IMR-90 (cell line): ENCODE measurements at regions not wholly inside any gene's neighbourhood (a gene's known extent, or its start where the extent isn't known, plus 50 kb on each side); places are given as distances from the start of the nearest gene placed in this dataset.

Source experiments
- ATAC-seq: fragments of 200-7000 bp; cut with Tn5 transposase; 2 replicates; pipeline ENCODE4 v1.9.1; 2020; ENCODE audit warnings: low read depth, mild to moderate bottlenecking, moderate library complexity
- BruUV-seq: library from RNA; stranded (reverse); fragments of 400-500 nt; replicated peaks from 2 replicates; lab custom pipeline; 2021; lab: Mats Ljungman, UMichigan
- CTCF ChIA-PET: fragments of 300-600 bp; formaldehyde crosslinking; extraction: SDS; loops from one replicate; lab custom pipeline; 2021; ENCODE audit warnings: antibody characterized with exemption; lab: Yijun Ruan, JAX
- POLR2A ChIA-PET: fragments of 300-600 bp; sonication (Branson Sonifier 250); formaldehyde crosslinking; loops from one replicate; lab custom pipeline; 2022; ENCODE audit warnings: antibody characterized with exemption; ENCODE audit not compliant: unreplicated experiment; lab: Charles Lee
- DNase-seq: peaks from one replicate; pipeline ENCODE4 v3.0.0; 2013
- H2AFZ ChIP-seq: replicated peaks from 2 replicates; pipeline ENCODE3; 2013; ENCODE audit warnings: low read length, mild to moderate bottlenecking; ENCODE audit not compliant: poor library complexity
- H2AK5ac ChIP-seq: 2 replicates; pipeline ENCODE4 v1.6.1; 2013; ENCODE audit warnings: low read depth, low read length, inconsistent platforms
- H2AK9ac ChIP-seq: replicated peaks from 2 replicates; pipeline ENCODE3; 2013; ENCODE audit warnings: mild to moderate bottlenecking, low read depth, low read length, moderate library complexity; ENCODE audit not compliant: poor library complexity
- H2BK120ac ChIP-seq: 2 replicates; pipeline ENCODE4 v1.6.1; 2013; ENCODE audit warnings: low read depth, low read length, inconsistent platforms
- H2BK15ac ChIP-seq: 3 replicates; pipeline ENCODE4 v1.6.1; 2013; ENCODE audit warnings: low read depth, low read length, inconsistent platforms
- H2BK20ac ChIP-seq: 2 replicates; pipeline ENCODE4 v1.6.1; 2013; ENCODE audit warnings: low read depth, mild to moderate bottlenecking, inconsistent platforms, low read length, moderate library complexity
- H2BK5ac ChIP-seq: 2 replicates; pipeline ENCODE4 v1.6.1; 2013; ENCODE audit warnings: mild to moderate bottlenecking, low read depth, low read length, inconsistent platforms; ENCODE audit not compliant: poor library complexity, severe bottlenecking
- H3K14ac ChIP-seq: replicated peaks from 2 replicates; pipeline ENCODE4 v1.6.1; 2013; ENCODE audit warnings: low read depth, low read length, inconsistent platforms
- H3K18ac ChIP-seq: 2 replicates; pipeline ENCODE4 v1.6.1; 2013; ENCODE audit warnings: low read depth, low read length, control low read depth
- H3K23ac ChIP-seq: 2 replicates; pipeline ENCODE4 v1.6.1; 2013; ENCODE audit warnings: low read depth, low read length, inconsistent platforms
- H3K27ac ChIP-seq: 2 replicates; pipeline ENCODE4 v1.5.1; 2013; ENCODE audit warnings: mild to moderate bottlenecking, control low read depth, low read length; ENCODE audit not compliant: insufficient read depth
- H3K27me3 ChIP-seq: 2 replicates; pipeline ENCODE4 v1.6.1; 2013; ENCODE audit warnings: low read length; ENCODE audit not compliant: control insufficient read depth, insufficient read depth
- H3K36me3 ChIP-seq: 2 replicates; pipeline ENCODE4 v1.6.1; 2013; ENCODE audit warnings: low read length, mixed read lengths; ENCODE audit not compliant: control insufficient read depth, insufficient read depth
- H3K4ac ChIP-seq: 2 replicates; pipeline ENCODE4 v1.6.1; 2013; ENCODE audit warnings: low read depth, low read length, inconsistent platforms
- H3K4me1 ChIP-seq: 2 replicates; pipeline ENCODE4 v1.6.1; 2013; ENCODE audit warnings: low read length, mixed read lengths; ENCODE audit not compliant: control insufficient read depth, insufficient read depth
- H3K4me2 ChIP-seq: 2 replicates; pipeline ENCODE4 v1.6.1; 2013; ENCODE audit warnings: low read depth, mild to moderate bottlenecking, control low read depth, low read length, moderate library complexity
- H3K4me3 ChIP-seq: 2 replicates; pipeline ENCODE4 v1.5.1; 2013; ENCODE audit warnings: low read depth, mild to moderate bottlenecking, control low read depth, low read length, moderate library complexity; ENCODE audit not compliant: insufficient read depth
- H3K56ac ChIP-seq: 2 replicates; pipeline ENCODE4 v1.6.1; 2013; ENCODE audit warnings: low read length, inconsistent platforms; ENCODE audit not compliant: insufficient read depth; ENCODE audit errors: extremely low read depth
- H3K79me1 ChIP-seq, 2 experiments: 2 replicates each; pipeline ENCODE4 v1.6.1; 2013; ENCODE audit warnings: low read length in 2 of 2, inconsistent platforms in 1 of 2, low read depth in 1 of 2
- H3K9ac ChIP-seq: 2 replicates; pipeline ENCODE4 v1.6.1; 2013; ENCODE audit warnings: low read depth, low read length, control low read depth
- H3K9me1 ChIP-seq: 2 replicates; pipeline ENCODE4 v1.6.1; 2013; ENCODE audit warnings: low read length, inconsistent platforms; ENCODE audit not compliant: insufficient read depth
- H3K9me3 ChIP-seq: 2 replicates; pipeline ENCODE4 v1.6.1; 2013; ENCODE audit warnings: low read length; ENCODE audit not compliant: control insufficient read depth, insufficient read depth
- H4K20me1 ChIP-seq: 2 replicates; pipeline ENCODE4 v1.6.1; 2013; ENCODE audit warnings: low read length, inconsistent platforms; ENCODE audit not compliant: insufficient read depth
- H4K5ac ChIP-seq: 2 replicates; pipeline ENCODE4 v1.6.1; 2013; ENCODE audit warnings: mild to moderate bottlenecking, low read depth, low read length, control low read depth
- H4K8ac ChIP-seq, 2 experiments: 2 replicates each; pipeline ENCODE4 v1.6.1; 2013; ENCODE audit warnings: low read depth in 2 of 2, low read length in 2 of 2, control low read depth in 1 of 2, inconsistent platforms in 1 of 2
- H4K91ac ChIP-seq: 2 replicates; pipeline ENCODE4 v1.6.1; 2013; ENCODE audit warnings: low read depth, low read length, inconsistent platforms; ENCODE audit not compliant: insufficient read depth
- BHLHE40 ChIP-seq: fragments of 150-350 bp; IDR thresholded peaks from 2 replicates; pipeline ENCODE4 v1.6.1; 2016; ENCODE audit warnings: mild to moderate bottlenecking, low read depth, low read length
- CHD1 ChIP-seq: IDR thresholded peaks from 2 replicates; pipeline ENCODE4 v1.6.1; 2012; ENCODE audit warnings: low read depth, low read length, improper control_type of control experiment
- FOS ChIP-seq: fragments of 150-350 bp; IDR thresholded peaks from 2 replicates; pipeline ENCODE4 v1.6.1; 2016; ENCODE audit warnings: low read depth, low read length
- MAFK ChIP-seq: IDR thresholded peaks from 2 replicates; pipeline ENCODE4 v1.6.1; 2012; ENCODE audit warnings: low read depth, low read length, improper control_type of control experiment
- MAZ ChIP-seq: IDR thresholded peaks from 2 replicates; pipeline ENCODE4 v1.6.1; 2012; ENCODE audit warnings: low read depth, mild to moderate bottlenecking, low read length, improper control_type of control experiment, moderate library complexity, borderline replicate concordance
- MXI1 ChIP-seq: IDR thresholded peaks from 2 replicates; pipeline ENCODE4 v1.6.1; 2012; ENCODE audit warnings: low read depth, mild to moderate bottlenecking, low read length, moderate library complexity, borderline replicate concordance
- POLR2A ChIP-seq: IDR thresholded peaks from 2 replicates; pipeline ENCODE4 v1.6.1; 2012; ENCODE audit warnings: mild to moderate bottlenecking, low read depth, low read length
- RCOR1 ChIP-seq: IDR thresholded peaks from 2 replicates; pipeline ENCODE4 v1.6.1; 2012; ENCODE audit warnings: mild to moderate bottlenecking, low read length, improper control_type of control experiment; ENCODE audit not compliant: insufficient replicate concordance
- SMC3 ChIP-seq: fragments of 150-350 bp; IDR thresholded peaks from 2 replicates; pipeline ENCODE4 v1.6.1; 2016; ENCODE audit warnings: low read depth, mild to moderate bottlenecking, antibody characterized with exemption, low read length, moderate library complexity
- WGBS, 2 experiments: methylation state at CpG; one replicate each; pipeline versions ENCODE4 v1.1.5 to v1.1.7; 2013; ENCODE audit warnings: missing lambda C conversion rate in 2 of 2; ENCODE audit not compliant: insufficient read length in 1 of 2; ENCODE audit errors: extremely low coverage in 2 of 2; 5-methylcytosine and 5-hydroxymethylcytosine counted together
- dilution Hi-C: fragments of 300-500 bp; cut with HindIII; formaldehyde crosslinking; loops from one replicate; pipeline ENCODE4 v1.14.3; 2018; ENCODE audit warnings: low sequenced_read_pairs; ENCODE audit not compliant: unreplicated experiment
- in situ Hi-C: fragments of 300-500 bp; cut with MboI; formaldehyde crosslinking; loops from 3 replicates; pipeline ENCODE4 v1.14.3; 2019; ENCODE audit warnings: low sequenced_read_pairs, inconsistent platforms, mixed read lengths
- intact Hi-C: fragments of 100-400 bp; cut with micrococcal nuclease; formaldehyde crosslinking; loops from 2 replicates; pipeline ENCODE4 v1.10.0; 2022
- TF ChIP-seq, protein P1 (sequence below): fragments of 150-350 bp; IDR thresholded peaks from 2 replicates; pipeline ENCODE4 v1.6.1; 2016; ENCODE audit warnings: low read depth, mild to moderate bottlenecking, low read length, moderate library complexity, borderline replicate concordance
- TF ChIP-seq, protein P2 (sequence below): conservative IDR thresholded peaks from 2 replicates; pipeline ENCODE4 v1.5.1; 2012; ENCODE audit warnings: mild to moderate bottlenecking, low read depth, low read length, improper control_type of control experiment
- TF ChIP-seq, protein P3 (sequence below): fragments of 150-350 bp; IDR thresholded peaks from 2 replicates; pipeline ENCODE4 v1.6.1; 2017; ENCODE audit warnings: mild to moderate bottlenecking, antibody characterized with exemption, low read length, low read depth

DNA sequence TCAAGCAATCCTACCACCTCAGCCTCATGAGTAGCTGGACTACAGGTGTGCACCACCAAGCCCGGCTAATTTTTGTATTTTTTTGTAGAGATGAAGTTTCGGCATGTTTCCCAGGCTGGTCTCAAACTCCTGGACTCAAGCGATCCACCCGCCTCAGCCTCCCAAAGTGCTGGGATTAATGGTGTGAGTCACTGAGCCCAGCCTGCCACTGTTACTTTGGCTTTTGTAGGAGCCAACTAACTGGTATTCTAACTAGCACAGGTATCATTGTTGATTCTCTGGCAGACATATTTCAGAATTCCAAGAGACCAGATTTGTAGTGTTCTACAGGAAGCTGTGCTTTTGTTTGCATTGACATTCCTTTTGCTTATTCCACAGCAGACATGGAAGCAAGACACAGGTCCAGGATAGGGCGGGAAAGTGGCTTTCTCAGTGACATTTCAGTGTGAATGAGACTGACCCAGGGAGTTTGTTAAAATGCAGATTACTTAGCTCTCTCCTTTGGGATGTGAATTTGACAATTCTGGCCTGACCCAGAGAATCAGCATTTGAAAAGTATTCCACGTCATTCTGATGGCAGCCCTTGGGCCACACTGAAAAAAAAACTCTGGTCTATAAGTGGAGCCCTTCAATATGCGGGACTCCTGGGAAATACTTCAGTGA lies 52.2 kb upstream of the PAX6 start:
- WGBS, 2 experiments, result 93% methylated on average over 3 of the region's 7 CpGs; no CpG with 5 or more reads in 1 of the 2 experiments
- no peak overlapping the region for H2AK5ac ChIP-seq
- peaks cover 4% of the 10 kb centered on the region for H3K27me3 ChIP-seq
- H3K4me3 ChIP-seq, result no peak overlapping the region
- no peak overlapping the region for H4K5ac ChIP-seq
- no peak overlapping the region for H2BK15ac ChIP-seq
- no peak overlapping the region for H3K23ac ChIP-seq
- no peak overlapping the region for H2BK120ac ChIP-seq
- no peak for ATAC-seq
- intact Hi-C loops (no loop called here), in situ Hi-C loops (no loop called here), dilution Hi-C loops (no loop called here)
- no peaks in the 10 kb centered on the region for H3K9me3 ChIP-seq
- H4K20me1 ChIP-seq, result no peaks in the 10 kb centered on the region
- no peak overlapping the region for H3K18ac ChIP-seq
- H3K14ac ChIP-seq, result no peak overlapping the region
- H3K4me1 ChIP-seq, result no peaks in the 10 kb centered on the region
- no TSS peak for BruUV-seq
- H2AFZ ChIP-seq, result no peak overlapping the region
- TF ChIP-seq MAFK, result no peak
- TF ChIP-seq, protein P1, sequence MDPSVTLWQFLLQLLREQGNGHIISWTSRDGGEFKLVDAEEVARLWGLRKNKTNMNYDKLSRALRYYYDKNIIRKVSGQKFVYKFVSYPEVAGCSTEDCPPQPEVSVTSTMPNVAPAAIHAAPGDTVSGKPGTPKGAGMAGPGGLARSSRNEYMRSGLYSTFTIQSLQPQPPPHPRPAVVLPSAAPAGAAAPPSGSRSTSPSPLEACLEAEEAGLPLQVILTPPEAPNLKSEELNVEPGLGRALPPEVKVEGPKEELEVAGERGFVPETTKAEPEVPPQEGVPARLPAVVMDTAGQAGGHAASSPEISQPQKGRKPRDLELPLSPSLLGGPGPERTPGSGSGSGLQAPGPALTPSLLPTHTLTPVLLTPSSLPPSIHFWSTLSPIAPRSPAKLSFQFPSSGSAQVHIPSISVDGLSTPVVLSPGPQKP, result no peak
- TF ChIP-seq FOS, result no peak
- TF ChIP-seq MAZ, result no peak
- no peak for TF ChIP-seq BHLHE40
- no peak for TF ChIP-seq SMC3
- no peak for TF ChIP-seq POLR2A
- no peak for TF ChIP-seq CHD1
- TF ChIP-seq MXI1, result no peak
- no peak for TF ChIP-seq RCOR1
- TF ChIP-seq, protein P2, sequence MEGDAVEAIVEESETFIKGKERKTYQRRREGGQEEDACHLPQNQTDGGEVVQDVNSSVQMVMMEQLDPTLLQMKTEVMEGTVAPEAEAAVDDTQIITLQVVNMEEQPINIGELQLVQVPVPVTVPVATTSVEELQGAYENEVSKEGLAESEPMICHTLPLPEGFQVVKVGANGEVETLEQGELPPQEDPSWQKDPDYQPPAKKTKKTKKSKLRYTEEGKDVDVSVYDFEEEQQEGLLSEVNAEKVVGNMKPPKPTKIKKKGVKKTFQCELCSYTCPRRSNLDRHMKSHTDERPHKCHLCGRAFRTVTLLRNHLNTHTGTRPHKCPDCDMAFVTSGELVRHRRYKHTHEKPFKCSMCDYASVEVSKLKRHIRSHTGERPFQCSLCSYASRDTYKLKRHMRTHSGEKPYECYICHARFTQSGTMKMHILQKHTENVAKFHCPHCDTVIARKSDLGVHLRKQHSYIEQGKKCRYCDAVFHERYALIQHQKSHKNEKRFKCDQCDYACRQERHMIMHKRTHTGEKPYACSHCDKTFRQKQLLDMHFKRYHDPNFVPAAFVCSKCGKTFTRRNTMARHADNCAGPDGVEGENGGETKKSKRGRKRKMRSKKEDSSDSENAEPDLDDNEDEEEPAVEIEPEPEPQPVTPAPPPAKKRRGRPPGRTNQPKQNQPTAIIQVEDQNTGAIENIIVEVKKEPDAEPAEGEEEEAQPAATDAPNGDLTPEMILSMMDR, result no peak
- TF ChIP-seq, protein P3, sequence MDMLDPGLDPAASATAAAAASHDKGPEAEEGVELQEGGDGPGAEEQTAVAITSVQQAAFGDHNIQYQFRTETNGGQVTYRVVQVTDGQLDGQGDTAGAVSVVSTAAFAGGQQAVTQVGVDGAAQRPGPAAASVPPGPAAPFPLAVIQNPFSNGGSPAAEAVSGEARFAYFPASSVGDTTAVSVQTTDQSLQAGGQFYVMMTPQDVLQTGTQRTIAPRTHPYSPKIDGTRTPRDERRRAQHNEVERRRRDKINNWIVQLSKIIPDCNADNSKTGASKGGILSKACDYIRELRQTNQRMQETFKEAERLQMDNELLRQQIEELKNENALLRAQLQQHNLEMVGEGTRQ, result no peak
- H4K8ac ChIP-seq, result no peak overlapping the region
- no peak for DNase-seq
- no peaks in the 10 kb centered on the region for H3K79me1 ChIP-seq
- no peak overlapping the region for H3K27ac ChIP-seq
- no peak overlapping the region for H3K4ac ChIP-seq
- no peak overlapping the region for H2BK5ac ChIP-seq
- no peak overlapping the region for H2BK20ac ChIP-seq
- H3K4me2 ChIP-seq, result no peak overlapping the region
- CTCF ChIA-PET, result no interaction called here
- H3K36me3 ChIP-seq, result no peaks in the 10 kb centered on the region
- H3K9ac ChIP-seq, result no peak overlapping the region
- H4K91ac ChIP-seq, result no peak overlapping the region
- no peaks in the 10 kb centered on the region for H3K9me1 ChIP-seq
- H2AK9ac ChIP-seq, result no peak overlapping the region
- POLR2A ChIA-PET, result no interaction called here
- H3K56ac ChIP-seq, result no peak overlapping the region
